Posterior cingulate gyrus (tissue), 11 donors: ENCODE measurements at regions not wholly inside any gene's neighbourhood (a gene's known extent, or its start where the extent isn't known, plus 50 kb on each side); places are given as distances from the start of the nearest gene placed in this dataset.
A peak's percentile ranks its signal among the peaks of the same experiment; 100 is the strongest.

Experiments used
- DNase-seq, 10 donors: peaks; one replicate each; pipeline versions ENCODE4 v3.0.0 to v3.0.0-alpha.2; 2020 to 2021; ENCODE audit warnings: mixed read lengths in 3 of 10
- intact Hi-C: fragments of 100-400 bp; cut with DNase I; formaldehyde crosslinking; loops from one replicate; pipeline ENCODE4 v1.15.1; 2023

- intact Hi-C loops, result no loop called here
- DNase-seq, result no peak
Measured at GRCh38 chr18:55844382-55844781, 256.4 kb upstream of the TCF4 start.

DNA sequence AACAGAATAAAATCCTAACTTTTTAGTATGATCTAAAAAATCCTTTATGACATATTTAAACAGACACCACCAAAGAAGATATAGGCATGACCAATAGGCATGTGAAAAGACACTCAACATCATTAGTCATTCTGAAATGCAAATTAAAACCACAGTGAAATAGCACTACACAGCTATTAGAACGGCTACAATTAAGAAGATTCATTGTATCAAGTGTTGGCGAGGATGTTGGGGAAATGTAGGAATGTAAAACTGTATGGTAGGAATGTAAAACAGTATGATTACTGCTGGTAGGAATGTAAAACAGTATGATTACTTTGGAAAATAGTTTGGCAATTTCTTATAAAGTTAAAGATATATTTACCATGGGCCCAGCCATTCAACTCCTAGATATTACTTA, 253.3 kb upstream of the TCF4 start:
- intact Hi-C loops, result no loop called here
- no peak for DNase-seq

DNA sequence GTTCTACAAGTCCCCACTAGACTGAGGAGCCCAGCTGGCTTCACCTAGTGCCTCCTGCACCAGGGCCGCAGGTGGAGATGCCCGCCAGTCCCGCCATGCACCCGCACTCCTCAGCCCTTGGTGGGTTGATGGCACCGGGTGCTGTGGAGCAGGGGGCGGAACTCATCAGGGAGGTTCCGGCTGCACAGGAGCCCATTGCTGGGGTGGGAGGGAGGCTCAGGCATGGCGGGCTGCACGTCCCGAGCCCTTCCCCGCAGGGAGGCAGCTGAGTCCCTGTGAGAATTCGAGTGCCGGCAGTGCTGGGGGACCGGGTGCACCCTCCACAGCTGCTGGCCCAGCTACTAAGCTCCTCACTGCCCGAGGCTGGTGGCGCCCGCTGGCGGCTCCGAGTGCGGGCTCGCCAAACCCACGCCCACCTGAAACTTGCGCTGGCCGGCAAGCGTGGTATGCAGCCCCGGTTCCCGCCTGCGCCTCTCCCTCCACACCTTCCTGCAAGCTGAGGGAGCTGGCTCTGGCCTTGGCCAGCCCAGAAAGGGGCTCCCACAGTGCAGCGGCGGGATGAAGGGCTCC, 252.7 kb upstream of the TCF4 start:
- intact Hi-C loops, result no loop called here
- peak in 2 of 10 donors; percentile 54 to 79 for DNase-seq

DNA sequence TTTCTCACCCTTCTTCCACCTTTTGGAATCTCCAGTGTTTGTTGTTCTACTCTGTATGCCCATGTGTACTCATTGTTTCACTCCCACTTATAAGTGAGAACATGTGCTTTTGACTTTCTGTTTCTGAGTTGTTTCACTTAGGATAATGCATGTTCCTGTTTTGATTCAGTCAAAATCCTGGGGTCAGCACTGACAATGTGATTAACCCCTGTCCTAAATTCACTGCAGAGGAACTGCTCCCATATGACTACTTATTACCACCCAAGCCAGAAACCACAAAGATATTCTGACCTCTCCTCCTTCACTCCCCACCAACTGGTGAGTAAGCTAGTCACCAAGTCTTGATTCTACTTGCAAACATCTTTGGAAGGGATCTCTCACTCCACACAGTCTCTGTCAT, 251.4 kb upstream of the TCF4 start:
- no peak for DNase-seq
- intact Hi-C loops, result no loop called here

DNA sequence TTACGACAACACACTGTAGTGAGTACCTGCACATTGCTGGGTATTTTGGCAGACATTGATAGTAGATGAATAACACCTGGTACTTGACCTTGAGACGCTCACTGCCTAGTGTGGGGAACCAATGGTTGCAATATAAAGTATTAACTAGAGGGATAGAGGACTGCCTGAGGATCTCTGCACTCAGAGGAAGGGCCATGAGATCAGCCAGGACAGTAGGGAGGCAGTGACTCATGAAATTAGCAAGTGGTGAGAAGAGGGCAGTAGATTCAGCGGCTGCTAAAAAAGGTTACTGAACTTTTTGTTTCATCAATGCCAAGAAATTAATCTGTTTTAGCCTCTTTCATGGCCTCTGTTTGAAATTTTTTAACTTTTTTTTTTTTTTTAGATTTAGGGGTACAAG, 250.8 kb upstream of the TCF4 start:
- intact Hi-C loops, result no loop called here
- DNase-seq, result no peak

DNA sequence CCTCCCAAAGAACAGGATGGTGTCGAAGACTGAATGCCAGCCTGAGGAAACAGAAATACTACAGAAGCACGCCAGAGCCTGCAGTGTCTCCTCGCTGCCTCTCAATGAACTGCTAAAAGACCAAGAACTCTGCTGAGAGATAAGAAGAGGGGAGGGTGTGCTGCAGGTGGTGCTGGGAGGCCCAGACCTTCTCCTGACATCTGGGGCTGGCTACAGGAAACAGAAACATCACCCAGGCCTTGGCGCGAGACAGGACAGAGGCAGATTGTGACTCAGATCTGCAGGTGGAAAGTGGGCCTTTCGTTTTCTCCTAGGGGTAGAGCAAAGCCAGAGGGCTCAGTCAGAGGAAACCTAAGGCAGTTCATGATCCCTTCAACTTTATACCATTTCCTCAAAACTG, 250.3 kb upstream of the TCF4 start:
- peak in 1 of 10 donors; percentile 14 for DNase-seq
- intact Hi-C loops, result no loop called here

GRCh38 chr18:55833543-55833942, 245.6 kb upstream of the TCF4 start:
- DNase-seq, result no peak
- intact Hi-C loops, result no loop called here

DNA sequence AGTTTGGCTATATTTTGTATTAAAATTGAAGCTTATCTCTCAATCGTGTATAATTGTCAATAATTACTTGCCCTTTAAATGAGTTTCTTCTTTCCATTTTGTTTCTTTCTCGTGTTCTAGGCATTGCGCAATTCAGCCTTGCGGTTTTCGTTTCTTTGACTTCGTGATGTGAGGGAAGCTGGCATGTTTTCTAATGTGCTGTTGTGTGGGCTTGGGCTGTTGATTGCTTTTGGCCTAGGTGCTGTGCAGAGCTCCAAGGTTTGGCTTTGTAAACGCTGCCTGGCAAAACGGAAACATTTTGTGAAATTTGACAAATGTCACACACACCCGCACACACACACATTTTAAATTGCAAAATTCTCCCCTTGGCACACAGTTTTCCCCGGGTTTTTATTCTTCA, 242.6 kb upstream of the TCF4 start:
- intact Hi-C loops, result no loop called here
- DNase-seq, result no peak

GRCh38 chr18:55821219-55821618, 233.2 kb upstream of the TCF4 start:
- DNase-seq, result no peak
- intact Hi-C loops, result no loop called here

- no peak for DNase-seq
- intact Hi-C loops, result no loop called here
Measured at GRCh38 chr18:55819448-55819847, 231.5 kb upstream of the TCF4 start.

DNA sequence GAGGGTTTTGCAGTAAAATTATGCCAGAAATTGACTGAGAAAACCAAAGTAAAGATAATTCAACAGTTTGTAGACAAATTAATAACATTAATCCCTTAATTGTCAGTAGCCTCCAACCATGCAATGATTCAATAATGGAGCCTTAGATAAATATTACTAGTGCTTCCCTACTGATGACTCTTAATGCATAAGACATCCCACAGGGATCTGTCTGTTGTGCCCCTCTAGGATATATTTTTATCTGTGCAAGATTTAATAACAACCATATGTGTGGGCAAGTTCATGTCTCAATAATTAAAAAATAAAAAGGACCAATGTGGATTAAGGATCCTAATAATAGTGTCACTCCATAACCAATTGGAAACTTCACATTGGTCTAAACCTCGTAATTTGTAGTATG, 230.3 kb upstream of the TCF4 start:
- intact Hi-C loops, result no loop called here
- DNase-seq, result no peak

- intact Hi-C loops, result no loop called here
- no peak for DNase-seq
Measured at GRCh38 chr18:55811925-55812324, 223.9 kb upstream of the TCF4 start.

- intact Hi-C loops, result no loop called here
- no peak for DNase-seq
Measured at GRCh38 chr18:55805666-55806065, 217.7 kb upstream of the TCF4 start.

GRCh38 chr18:55795101-55795669, 207.2 kb upstream of the TCF4 start:
- no peak for DNase-seq
- intact Hi-C loops, result no loop called here

DNA sequence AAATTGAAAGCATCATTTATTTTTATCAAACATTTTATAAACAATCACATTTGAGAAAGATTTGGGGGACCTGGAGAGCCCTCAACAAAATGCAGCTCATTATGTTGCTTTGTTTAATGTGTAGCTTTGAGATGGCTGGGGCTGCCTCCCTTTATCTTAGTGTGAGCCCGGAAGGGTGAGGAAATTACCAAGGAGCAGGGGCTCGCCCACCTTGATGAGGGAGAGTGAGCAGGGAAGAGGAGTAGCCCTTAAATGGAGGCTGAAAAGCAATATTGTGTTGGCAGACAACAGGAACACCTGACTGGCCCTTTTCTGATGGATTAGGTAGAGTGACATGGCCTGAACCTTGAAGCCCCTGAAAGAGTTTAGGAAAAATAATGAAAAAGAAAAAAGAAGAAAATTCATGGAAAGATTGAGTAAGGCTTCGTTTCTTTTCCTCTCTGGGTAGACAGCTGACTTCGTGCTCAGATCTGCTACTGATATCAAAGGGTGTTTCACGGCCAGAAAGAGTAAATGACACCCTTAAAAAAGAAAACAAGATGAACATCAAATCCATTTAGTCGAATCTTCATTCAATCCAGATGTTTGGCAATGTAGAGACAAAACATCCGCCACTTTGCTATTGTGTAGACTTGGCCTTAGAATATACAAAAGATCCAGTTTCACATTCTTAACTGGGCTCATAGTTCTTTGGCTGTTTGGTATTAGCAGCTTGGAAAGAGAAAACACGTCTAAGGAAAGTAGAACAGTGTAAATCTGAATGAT, 206.5 kb upstream of the TCF4 start:
- no peak for DNase-seq
- intact Hi-C loops, result no loop called here

GRCh38 chr18:55790296-55790695, 202.3 kb upstream of the TCF4 start:
- intact Hi-C loops, result no loop called here
- no peak for DNase-seq

- intact Hi-C loops, result loop anchor here (5.0 to 10.0 kb wide), 2 partner anchors 605 to 787 kb away; no protein-coding TSS in a partner anchor
- no peak for DNase-seq
Measured at GRCh38 chr18:55787536-55788073, 199.6 kb upstream of the TCF4 start.

DNA sequence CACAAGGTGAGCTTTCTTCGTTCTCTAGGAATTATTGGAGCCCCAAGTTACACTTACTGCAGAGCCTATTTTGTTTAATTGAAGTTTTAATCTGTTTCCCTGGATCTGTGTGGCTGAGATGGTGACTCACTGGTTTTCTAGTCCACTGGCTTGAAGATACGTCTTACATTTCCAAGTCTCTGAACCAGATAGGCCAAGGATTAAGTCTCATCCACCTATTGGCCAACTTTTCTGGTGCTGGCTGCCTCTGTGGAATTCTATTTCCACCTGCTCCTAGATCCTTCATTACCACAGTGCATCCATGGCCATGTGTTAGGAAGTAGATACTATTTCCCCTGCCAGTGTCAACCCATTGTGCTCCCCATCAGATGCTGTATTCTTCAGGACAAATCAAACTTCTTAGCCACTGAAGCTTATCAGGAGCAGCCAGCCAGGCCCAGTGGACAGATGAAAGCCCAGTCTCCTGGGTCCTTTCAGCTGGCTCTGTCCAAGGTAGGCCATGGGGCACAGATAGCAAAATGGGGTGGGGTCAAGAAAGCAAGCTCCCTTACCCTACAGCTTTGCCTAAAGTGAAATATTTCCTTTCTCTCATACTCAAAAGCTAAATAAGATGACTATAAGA, 198.8 kb upstream of the TCF4 start:
- intact Hi-C loops, result loop anchor here (5.0 to 10.0 kb wide), 2 partner anchors 606 to 788 kb away; no protein-coding TSS in a partner anchor
- no peak for DNase-seq

DNA sequence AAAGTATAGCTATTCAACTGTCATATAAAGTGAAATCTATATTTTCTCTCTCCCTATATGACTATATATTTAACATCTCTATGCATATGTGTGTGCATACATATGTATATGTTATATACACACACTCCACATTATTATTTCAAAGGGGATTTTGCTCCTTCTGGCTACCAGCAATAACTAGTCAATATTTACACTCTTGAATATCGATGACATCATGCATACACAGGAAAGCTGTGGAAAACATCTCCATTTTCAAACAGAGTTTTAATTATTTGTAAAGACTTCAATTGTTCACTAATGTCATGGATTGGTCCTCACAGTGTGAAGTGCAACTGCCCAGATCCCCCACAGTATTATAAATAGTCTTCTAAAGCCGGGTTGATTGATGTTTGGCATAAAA, 195.9 kb upstream of the TCF4 start:
- no peak for DNase-seq
- intact Hi-C loops, result loop anchor here (5.0 to 10.0 kb wide), 3 partner anchors 73 to 791 kb away; no protein-coding TSS in a partner anchor

DNA sequence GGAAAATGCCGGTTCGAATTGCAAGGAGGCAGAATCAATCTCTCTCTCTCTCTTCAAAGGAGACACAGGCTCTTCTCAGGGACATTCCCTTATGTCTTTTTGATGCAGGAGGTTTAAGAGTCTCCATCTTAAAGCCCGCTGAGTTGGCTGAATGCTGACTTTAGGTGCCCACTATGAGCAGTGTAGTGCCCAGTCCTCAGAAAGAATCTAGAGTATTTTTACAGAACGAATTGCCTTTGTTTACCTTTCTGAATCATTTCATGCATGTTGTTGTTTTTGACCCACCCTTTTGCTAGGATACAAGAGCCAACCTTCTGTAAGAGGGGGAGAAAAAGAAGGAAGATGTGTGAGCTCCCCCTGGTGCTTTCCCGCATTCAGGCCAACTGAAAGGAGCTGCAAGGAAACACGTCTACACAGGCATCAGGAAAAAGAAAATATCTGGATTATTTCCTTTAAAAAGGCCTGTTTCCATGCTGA, 193.5 kb upstream of the TCF4 start:
- intact Hi-C loops, result loop anchor here (1.0 to 10.0 kb wide), 6 partner anchors 76 to 793 kb away; partner anchors contain the start of gene TCF4
- peak in 9 of 10 donors; percentile 35 to 94 (median 64) for DNase-seq

GRCh38 chr18:55780586-55781071, 192.6 kb upstream of the TCF4 start:
- intact Hi-C loops, result loop anchor here (1.0 to 10.0 kb wide), 6 partner anchors 77 to 794 kb away; partner anchors contain the start of gene TCF4
- DNase-seq, result no peak
